Smooth muscle cell (in vitro differentiated cells): ENCODE measurements at regions not wholly inside any gene's neighbourhood (a gene's known extent, or its start where the extent isn't known, plus 50 kb on each side); places are given as distances from the start of the nearest gene placed in this dataset.

Experiments used
- DNase-seq: peaks from one replicate; lab custom pipeline; 2025; ENCODE audit not compliant: unreplicated experiment; lab: John Stamatoyannopoulos, UW
- H2AFZ ChIP-seq: fragments of 200-600 bp; sonication (generic); 2 replicates; pipeline ENCODE4 v1.6.0; 2016; ENCODE audit warnings: antibody characterized with exemption, low read depth, mild to moderate bottlenecking
- H3F3A ChIP-seq: fragments of 200-600 bp; sonication (generic); 2 replicates; pipeline ENCODE4 v1.6.0; 2017; ENCODE audit warnings: antibody characterized with exemption, low read depth
- H3K27ac ChIP-seq: fragments of 200-600 bp; sonication (generic); 2 replicates; pipeline ENCODE4 v1.5.1; 2016; ENCODE audit warnings: low read depth, mild to moderate bottlenecking
- H3K27me3 ChIP-seq: fragments of 200-600 bp; sonication (generic); 2 replicates; pipeline ENCODE4 v1.6.1; 2016; ENCODE audit warnings: low read depth, mild to moderate bottlenecking
- H3K36me3 ChIP-seq: fragments of 200-600 bp; sonication (generic); 2 replicates; pipeline ENCODE4 v1.5.1; 2016; ENCODE audit warnings: low read depth
- H3K4me1 ChIP-seq: fragments of 200-600 bp; sonication (generic); 2 replicates; pipeline ENCODE4 v1.5.1; 2016; ENCODE audit warnings: low read depth
- H3K4me2 ChIP-seq: fragments of 200-600 bp; sonication (generic); 2 replicates; pipeline ENCODE4 v1.6.0; 2016; ENCODE audit warnings: mild to moderate bottlenecking
- H3K4me3 ChIP-seq: fragments of 200-600 bp; sonication (generic); 2 replicates; pipeline ENCODE4 v1.5.1; 2016; ENCODE audit warnings: mild to moderate bottlenecking
- H3K79me2 ChIP-seq: fragments of 200-600 bp; sonication (generic); 2 replicates; pipeline ENCODE4 v1.6.0; 2016; ENCODE audit warnings: low read depth, mild to moderate bottlenecking
- H3K9ac ChIP-seq: fragments of 200-600 bp; sonication (generic); 2 replicates; pipeline ENCODE4 v1.6.0; 2016; ENCODE audit warnings: low read depth
- H3K9me3 ChIP-seq: fragments of 200-600 bp; sonication (generic); replicated peaks from 2 replicates; pipeline ENCODE4 v1.5.1; 2016; ENCODE audit warnings: low read depth
- H4K20me1 ChIP-seq: fragments of 200-600 bp; sonication (generic); 2 replicates; pipeline ENCODE4 v1.6.0; 2016; ENCODE audit warnings: low read depth
- CTCF ChIP-seq: fragments of 200-600 bp; sonication (generic); IDR thresholded peaks from 2 replicates; pipeline ENCODE4 v1.5.1; 2017; ENCODE audit warnings: borderline replicate concordance, mild to moderate bottlenecking, antibody characterized with exemption; ENCODE audit not compliant: insufficient read depth, poor library complexity, severe bottlenecking
- WGBS: methylation state at CpG from one replicate; pipeline ENCODE4 v1.1.7; 2016; ENCODE audit warnings: low lambda C conversion rate; 5-methylcytosine and 5-hydroxymethylcytosine counted together

- Histone ChIP-seq H2AFZ (no peak overlapping the region), H3K4me2 (no peak overlapping the region), H3K27ac (no peak overlapping the region), H3K79me2 (no peaks in the 10 kb centered on the region), H3K4me3 (no peak overlapping the region), H3K4me1 (no peaks in the 10 kb centered on the region), H3K9me3 (no peaks in the 10 kb centered on the region), H3K27me3 (no peaks in the 10 kb centered on the region), H3K9ac (no peak overlapping the region), H3F3A (no peaks in the 10 kb centered on the region), H4K20me1 (no peaks in the 10 kb centered on the region), H3K36me3 (no peaks in the 10 kb centered on the region)
- DNase-seq: no peak
- 80% methylated on average over 3 of the region's 3 CpGs for WGBS
- no peak for TF ChIP-seq CTCF
Measured at GRCh38 chr6:132076452-132076851, 125.3 kb upstream of the CCN2 start.

DNA sequence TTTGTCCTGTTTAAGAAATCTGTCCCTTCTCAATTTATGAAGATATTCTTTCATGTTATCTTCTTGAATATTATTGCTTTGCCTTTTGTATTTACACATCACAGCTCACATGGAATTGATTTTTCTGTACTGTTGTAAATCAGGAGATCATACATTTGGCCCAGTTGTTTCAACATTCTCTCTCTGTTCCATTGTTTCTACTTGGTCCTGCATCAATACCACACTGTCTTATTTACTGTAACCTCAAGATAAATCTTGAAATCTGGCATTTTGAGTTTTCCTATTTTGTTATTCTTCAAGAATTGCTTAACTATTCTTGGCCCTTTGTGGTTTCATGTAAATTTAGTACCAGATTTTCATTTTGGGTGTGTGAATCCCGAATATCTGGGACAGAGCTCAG is 121.7 kb upstream of the CCN2 start:
- WGBS: 86% methylated on average over 1 of the region's 1 CpG

DNA sequence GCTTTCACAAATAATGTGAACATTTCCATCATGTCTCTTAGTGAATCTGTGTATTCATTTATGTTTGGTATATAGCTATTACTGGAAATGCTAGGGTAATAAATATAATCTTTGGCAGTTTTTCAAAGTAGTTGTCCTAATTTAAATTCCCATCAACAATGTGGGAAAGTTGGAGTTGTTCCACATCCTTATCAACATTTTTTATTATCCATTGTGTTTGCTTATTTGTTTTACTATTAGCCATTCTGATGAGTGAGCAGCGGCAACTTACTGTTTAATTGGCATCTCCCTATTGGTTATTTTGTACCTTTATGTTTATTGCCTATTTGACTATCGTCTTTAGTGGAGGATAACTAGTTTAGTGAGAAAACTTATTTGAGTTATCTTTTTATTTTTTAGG is 121.1 kb upstream of the CCN2 start:
- 94% methylated on average over 2 of the region's 2 CpGs for WGBS
- no peaks in the 10 kb centered on the region for H3K4me1 ChIP-seq
- no peaks in the 10 kb centered on the region for H4K20me1 ChIP-seq
- H3K9me3 ChIP-seq: no peaks in the 10 kb centered on the region
- no peak overlapping the region for H2AFZ ChIP-seq
- H3K27me3 ChIP-seq: no peaks in the 10 kb centered on the region
- no peak for DNase-seq
- no peak overlapping the region for H3K9ac ChIP-seq
- H3K79me2 ChIP-seq: no peaks in the 10 kb centered on the region
- H3K4me3 ChIP-seq: no peak overlapping the region
- no peaks in the 10 kb centered on the region for H3F3A ChIP-seq
- H3K4me2 ChIP-seq: no peak overlapping the region
- no peak overlapping the region for H3K27ac ChIP-seq
- no peak for TF ChIP-seq CTCF
- H3K36me3 ChIP-seq: no peaks in the 10 kb centered on the region

More for the DNA sequence above, 121.7 kb upstream of the CCN2 start:
- no peaks in the 10 kb centered on the region for H4K20me1 ChIP-seq
- H3K4me2 ChIP-seq: no peak overlapping the region
- H3K36me3 ChIP-seq: no peaks in the 10 kb centered on the region
- H3K4me1 ChIP-seq: no peaks in the 10 kb centered on the region
- no peaks in the 10 kb centered on the region for H3K27me3 ChIP-seq
- no peaks in the 10 kb centered on the region for H3K79me2 ChIP-seq
- no peak for TF ChIP-seq CTCF
- no peaks in the 10 kb centered on the region for H3K9me3 ChIP-seq
- DNase-seq: no peak
- no peak overlapping the region for H3K4me3 ChIP-seq
- H2AFZ ChIP-seq: no peak overlapping the region
- H3K27ac ChIP-seq: no peak overlapping the region
- H3F3A ChIP-seq: no peaks in the 10 kb centered on the region
- no peak overlapping the region for H3K9ac ChIP-seq

- no peak for TF ChIP-seq CTCF
- Histone ChIP-seq H3K4me2 (no peak overlapping the region), H3K9ac (no peak overlapping the region), H3K79me2 (no peaks in the 10 kb centered on the region), H3K4me3 (no peak overlapping the region), H3K27ac (no peak overlapping the region), H3K27me3 (no peaks in the 10 kb centered on the region), H3K4me1 (no peaks in the 10 kb centered on the region), H3F3A (no peaks in the 10 kb centered on the region), H3K36me3 (no peaks in the 10 kb centered on the region), H3K9me3 (no peaks in the 10 kb centered on the region), H4K20me1 (no peaks in the 10 kb centered on the region), H2AFZ (no peak overlapping the region)
- WGBS: 58% methylated on average over 1 of the region's 1 CpG
- DNase-seq: no peak
Measured at GRCh38 chr6:132070356-132070755, 119.2 kb upstream of the CCN2 start.
